K562 (cell line): ENCODE measurements at regions not wholly inside any gene's neighbourhood (a gene's known extent, or its start where the extent isn't known, plus 50 kb on each side); places are given as distances from the start of the nearest gene placed in this dataset.

Experiments used
- ATAC-seq: fragments of 200-7000 bp; cut with Tn5 transposase; 3 replicates; pipeline ENCODE4 v1.9.1; 2020; ENCODE audit warnings: moderate library complexity
- BruUV-seq: library from RNA; stranded (reverse); fragments of 400-500 nt; replicated peaks from 2 replicates; lab custom pipeline; 2021; lab: Mats Ljungman, UMichigan
- CTCF ChIA-PET: fragments of 300-600 bp; formaldehyde crosslinking; extraction: SDS; loops from one replicate; lab custom pipeline; 2021; ENCODE audit warnings: low intra/inter-chr PET ratio; lab: Yijun Ruan, JAX
- POLR2A ChIA-PET: fragments of 300-600, 350-650 bp; sonication (Branson Sonifier 250); formaldehyde crosslinking; extraction: SDS; loops from one replicate; lab custom pipeline; 2021; ENCODE audit warnings: antibody characterized with exemption, inconsistent platforms; lab: Yijun Ruan, JAX
- DNase-seq, 4 experiments: peaks; one replicate each; pipeline versions ENCODE4 v3.0.0 to v3.0.0-alpha.2; 2011 to 2018; ENCODE audit warnings: low spot score in 3 of 4, mixed read lengths in 3 of 4; ENCODE audit errors: extremely low read depth in 1 of 4
- FAIRE-seq: peaks from 2 replicates; lab custom pipeline; 2011; peaks lifted over from hg19 to GRCh38; lab: Jason Lieb, UNC
- H2AFZ ChIP-seq: 2 replicates; pipeline ENCODE4 v1.6.0; 2011; ENCODE audit warnings: low read depth, low read length, control low read depth, inconsistent platforms
- H3K27ac ChIP-seq: fragments of 200-600 bp; 3 replicates; pipeline ENCODE4 v1.8.0; 2011; ENCODE audit warnings: low read depth, mild to moderate bottlenecking, control low read depth, inconsistent platforms, low read length, moderate library complexity, mixed read lengths; ENCODE audit errors: extremely low read depth
- H3K27me3 ChIP-seq, 2 experiments: fragments of 300-600 bp in 1 of 2; 2 replicates in 1 of 2; 3 replicates in 1 of 2; pipeline versions ENCODE4 v1.6.0 to v1.8.0; 2011; ENCODE audit warnings: inconsistent platforms in 2 of 2, low read length in 2 of 2, mild to moderate bottlenecking in 1 of 2, mixed read lengths in 1 of 2, moderate library complexity in 1 of 2; ENCODE audit not compliant: control insufficient read depth in 2 of 2, insufficient read depth in 2 of 2
- H3K36me3 ChIP-seq: fragments of 300-600 bp; 3 replicates; pipeline ENCODE4 v1.8.0; 2011; ENCODE audit warnings: mild to moderate bottlenecking, low read length, inconsistent platforms; ENCODE audit not compliant: control insufficient read depth, insufficient read depth
- H3K4me1 ChIP-seq, 2 experiments: fragments of 200-600 bp in 1 of 2; replicated peaks in 1 of 2; 2 replicates in 1 of 2; 3 replicates in 1 of 2; pipeline versions ENCODE4 v1.5.1 to v1.8.0; 2011; ENCODE audit warnings: inconsistent platforms in 2 of 2, low read length in 2 of 2, mild to moderate bottlenecking in 1 of 2, mixed read lengths in 1 of 2, moderate library complexity in 1 of 2; ENCODE audit not compliant: control insufficient read depth in 2 of 2, insufficient read depth in 2 of 2
- H3K4me2 ChIP-seq: 2 replicates; pipeline ENCODE4 v1.6.1; 2011; ENCODE audit warnings: low read length, control low read depth, inconsistent platforms, mixed read lengths; ENCODE audit not compliant: insufficient read depth
- H3K4me3 ChIP-seq: fragments of 200-600 bp; sonication (generic), shearing (Covaris generic); 2 replicates; pipeline ENCODE4 v1.5.1; 2016; ENCODE audit warnings: control low read depth, inconsistent platforms
- H3K79me2 ChIP-seq: fragments of 200-600 bp; 3 replicates; pipeline ENCODE4 v1.8.0; 2011; ENCODE audit warnings: low read length, inconsistent platforms; ENCODE audit not compliant: control insufficient read depth, insufficient read depth
- H3K9ac ChIP-seq, 2 experiments: 2 replicates each; pipeline versions ENCODE4 v1.6.0 to v1.6.1; 2011; ENCODE audit warnings: low read depth in 2 of 2, low read length in 2 of 2, control low read depth in 1 of 2, inconsistent platforms in 1 of 2, mild to moderate bottlenecking in 1 of 2, mixed read lengths in 1 of 2; ENCODE audit not compliant: insufficient read depth in 1 of 2
- H3K9me1 ChIP-seq: one replicate; pipeline ENCODE4 v1.6.0; 2011; ENCODE audit warnings: inconsistent platforms, mild to moderate bottlenecking, low read length, moderate library complexity; ENCODE audit not compliant: control insufficient read depth, insufficient read depth
- H3K9me3 ChIP-seq: replicated peaks from 2 replicates; pipeline ENCODE4 v1.5.1; 2011; ENCODE audit warnings: low read depth, low read length, inconsistent platforms; ENCODE audit not compliant: control insufficient read depth, insufficient read depth
- H4K20me1 ChIP-seq: replicated peaks from 2 replicates; pipeline ENCODE4 v1.6.1; 2011; ENCODE audit warnings: low read length, inconsistent platforms, mixed read lengths; ENCODE audit not compliant: control insufficient read depth, insufficient read depth
- ATF3 ChIP-seq, 2 experiments: fragments of 450-650 bp in 1 of 2; sonication (generic) in 1 of 2; formaldehyde crosslinking in 1 of 2; IDR thresholded peaks in 1 of 2; conservative IDR thresholded peaks in 1 of 2; 2 replicates each; pipeline versions ENCODE4 v1.6.1 to v1.8.1; 2016 to 2023; ENCODE audit warnings: mild to moderate bottlenecking in 2 of 2, moderate library complexity in 2 of 2, inconsistent platforms in 1 of 2, missing genetic modification reagents in 1 of 2
- HEY1 ChIP-seq: fragments of 250-450 bp; sonication (Bioruptor Pico); IDR thresholded peaks from 2 replicates; pipeline ENCODE4 v1.5.0; 2020; ENCODE audit warnings: mild to moderate bottlenecking, moderate library complexity, borderline replicate concordance
- ZNF280B ChIP-seq: fragments of 250-450 bp; sonication (Bioruptor Pico); IDR thresholded peaks from 2 replicates; pipeline ENCODE4 v1.5.1; 2021; ENCODE audit warnings: mild to moderate bottlenecking
- WGBS: fragments of 100-300 bp; shearing (Covaris generic); methylation state at CpG from one replicate; pipeline ENCODE4 v1.1.6; 2016; ENCODE audit warnings: low coverage, mixed read lengths; ENCODE audit not compliant: insufficient coverage; ENCODE audit errors: missing lambda C conversion rate; 5-methylcytosine and 5-hydroxymethylcytosine counted together
- in situ Hi-C: fragments of 300-500 bp; cut with MboI; formaldehyde crosslinking; loops from 4 replicates; pipeline ENCODE4 v1.15.0; 2018; ENCODE audit warnings: inconsistent platforms, mixed read lengths
- intact Hi-C: fragments of 100-400 bp; cut with micrococcal nuclease; formaldehyde crosslinking; loops from 2 replicates; pipeline ENCODE4 v1.14.2; 2022

GRCh38 chr10:105707603-105708002 is 1066.5 kb downstream of the SORCS3 start:
- FAIRE-seq = no peak
- CTCF ChIA-PET = no interaction called here
- POLR2A ChIA-PET = no interaction called here

More at GRCh38 chr10:105707603-105708002, 1066.5 kb downstream of the SORCS3 start:
- no peaks in the 10 kb centered on the region for H3K27me3 ChIP-seq
- intact Hi-C loops (no loop called here), in situ Hi-C loops (no loop called here)
- no peaks in the 10 kb centered on the region for H3K79me2 ChIP-seq
- H3K9ac ChIP-seq = no peak overlapping the region
- no peak overlapping the region for H3K4me2 ChIP-seq
- H3K9me3 ChIP-seq = no peaks in the 10 kb centered on the region
- H3K9me1 ChIP-seq = no peaks in the 10 kb centered on the region
- ATAC-seq (no peak), DNase-seq (no peak)
- TF ChIP-seq HEY1 (CRISPR knock-in tag) = no peak
- no peak for TF ChIP-seq ZNF280B
- TF ChIP-seq ATF3 (IDR thresholded peaks at IDR 0.05) = 0 out of 2 replicates have a peak, but pooled peaks have one; percentile 14
- no peak for TF ChIP-seq ATF3 (CRISPR knock-in tag; conservative IDR thresholded peaks at IDR 0.05)
- WGBS = 0% methylated on average over 2 of the region's 2 CpGs
- no TSS peak for BruUV-seq
- H3K27ac ChIP-seq = no peak overlapping the region
- H3K4me3 ChIP-seq = no peak overlapping the region
- no peaks in the 10 kb centered on the region for H3K4me1 ChIP-seq
- no peaks in the 10 kb centered on the region for H3K36me3 ChIP-seq
- no peaks in the 10 kb centered on the region for H4K20me1 ChIP-seq
- no peak overlapping the region for H2AFZ ChIP-seq
